K562 (cell line): ENCODE measurements at regions not wholly inside any gene's neighbourhood (a gene's known extent, or its start where the extent isn't known, plus 50 kb on each side); places are given as distances from the start of the nearest gene placed in this dataset.

Source experiments
- ATAC-seq: fragments of 200-7000 bp; cut with Tn5 transposase; 3 replicates; pipeline ENCODE4 v1.9.1; 2020; ENCODE audit warnings: moderate library complexity
- BruUV-seq: library from RNA; stranded (reverse); fragments of 400-500 nt; replicated peaks from 2 replicates; lab custom pipeline; 2021; lab: Mats Ljungman, UMichigan
- CTCF ChIA-PET: fragments of 300-600 bp; formaldehyde crosslinking; extraction: SDS; loops from one replicate; lab custom pipeline; 2021; ENCODE audit warnings: low intra/inter-chr PET ratio; lab: Yijun Ruan, JAX
- POLR2A ChIA-PET: fragments of 300-600, 350-650 bp; sonication (Branson Sonifier 250); formaldehyde crosslinking; extraction: SDS; loops from one replicate; lab custom pipeline; 2021; ENCODE audit warnings: antibody characterized with exemption, inconsistent platforms; lab: Yijun Ruan, JAX
- DNase-seq, 4 experiments: peaks; one replicate each; pipeline versions ENCODE4 v3.0.0 to v3.0.0-alpha.2; 2011 to 2018; ENCODE audit warnings: low spot score in 3 of 4, mixed read lengths in 3 of 4; ENCODE audit errors: extremely low read depth in 1 of 4
- FAIRE-seq: peaks from 2 replicates; lab custom pipeline; 2011; peaks lifted over from hg19 to GRCh38; lab: Jason Lieb, UNC
- H2AFZ ChIP-seq: 2 replicates; pipeline ENCODE4 v1.6.0; 2011; ENCODE audit warnings: low read depth, low read length, control low read depth, inconsistent platforms
- H3K27ac ChIP-seq: fragments of 200-600 bp; 3 replicates; pipeline ENCODE4 v1.8.0; 2011; ENCODE audit warnings: low read depth, mild to moderate bottlenecking, control low read depth, inconsistent platforms, low read length, moderate library complexity, mixed read lengths; ENCODE audit errors: extremely low read depth
- H3K27me3 ChIP-seq, 2 experiments: fragments of 300-600 bp in 1 of 2; 2 replicates in 1 of 2; 3 replicates in 1 of 2; pipeline versions ENCODE4 v1.6.0 to v1.8.0; 2011; ENCODE audit warnings: inconsistent platforms in 2 of 2, low read length in 2 of 2, mild to moderate bottlenecking in 1 of 2, mixed read lengths in 1 of 2, moderate library complexity in 1 of 2; ENCODE audit not compliant: control insufficient read depth in 2 of 2, insufficient read depth in 2 of 2
- H3K36me3 ChIP-seq: fragments of 300-600 bp; 3 replicates; pipeline ENCODE4 v1.8.0; 2011; ENCODE audit warnings: mild to moderate bottlenecking, low read length, inconsistent platforms; ENCODE audit not compliant: control insufficient read depth, insufficient read depth
- H3K4me1 ChIP-seq, 2 experiments: fragments of 200-600 bp in 1 of 2; replicated peaks in 1 of 2; 2 replicates in 1 of 2; 3 replicates in 1 of 2; pipeline versions ENCODE4 v1.5.1 to v1.8.0; 2011; ENCODE audit warnings: inconsistent platforms in 2 of 2, low read length in 2 of 2, mild to moderate bottlenecking in 1 of 2, mixed read lengths in 1 of 2, moderate library complexity in 1 of 2; ENCODE audit not compliant: control insufficient read depth in 2 of 2, insufficient read depth in 2 of 2
- H3K4me2 ChIP-seq: 2 replicates; pipeline ENCODE4 v1.6.1; 2011; ENCODE audit warnings: low read length, control low read depth, inconsistent platforms, mixed read lengths; ENCODE audit not compliant: insufficient read depth
- H3K4me3 ChIP-seq: fragments of 200-600 bp; sonication (generic), shearing (Covaris generic); 2 replicates; pipeline ENCODE4 v1.5.1; 2016; ENCODE audit warnings: control low read depth, inconsistent platforms
- H3K79me2 ChIP-seq: fragments of 200-600 bp; 3 replicates; pipeline ENCODE4 v1.8.0; 2011; ENCODE audit warnings: low read length, inconsistent platforms; ENCODE audit not compliant: control insufficient read depth, insufficient read depth
- H3K9ac ChIP-seq, 2 experiments: 2 replicates each; pipeline versions ENCODE4 v1.6.0 to v1.6.1; 2011; ENCODE audit warnings: low read depth in 2 of 2, low read length in 2 of 2, control low read depth in 1 of 2, inconsistent platforms in 1 of 2, mild to moderate bottlenecking in 1 of 2, mixed read lengths in 1 of 2; ENCODE audit not compliant: insufficient read depth in 1 of 2
- H3K9me1 ChIP-seq: one replicate; pipeline ENCODE4 v1.6.0; 2011; ENCODE audit warnings: inconsistent platforms, mild to moderate bottlenecking, low read length, moderate library complexity; ENCODE audit not compliant: control insufficient read depth, insufficient read depth
- H3K9me3 ChIP-seq: replicated peaks from 2 replicates; pipeline ENCODE4 v1.5.1; 2011; ENCODE audit warnings: low read depth, low read length, inconsistent platforms; ENCODE audit not compliant: control insufficient read depth, insufficient read depth
- H4K20me1 ChIP-seq: replicated peaks from 2 replicates; pipeline ENCODE4 v1.6.1; 2011; ENCODE audit warnings: low read length, inconsistent platforms, mixed read lengths; ENCODE audit not compliant: control insufficient read depth, insufficient read depth
- BRD4 ChIP-seq: fragments of 200-600 bp; sonication (generic); IDR thresholded peaks from 2 replicates; pipeline ENCODE4 v1.6.1; 2017; ENCODE audit warnings: inconsistent platforms
- CTBP1 ChIP-seq: fragments of 450-650 bp; IDR thresholded peaks from 2 replicates; pipeline ENCODE4 v1.6.1; 2016; ENCODE audit warnings: borderline replicate concordance
- KDM5B ChIP-seq: fragments of 200-600 bp; sonication (generic); IDR thresholded peaks from 2 replicates; pipeline ENCODE4 v1.6.1; 2012; ENCODE audit warnings: low read depth, mild to moderate bottlenecking, moderate library complexity, low read length, control low read depth, inconsistent platforms; ENCODE audit not compliant: insufficient replicate concordance
- NR2C1 ChIP-seq, 2 experiments: fragments of 450-650 bp; IDR thresholded peaks; 2 replicates each; pipeline ENCODE4 v1.6.1; 2017; ENCODE audit warnings: mild to moderate bottlenecking in 2 of 2, antibody characterized with exemption in 1 of 2, inconsistent platforms in 1 of 2, missing compliant biosample characterization in 1 of 2, missing genetic modification characterization in 1 of 2
- PTRF ChIP-seq: fragments of 450-650 bp; IDR thresholded peaks from 2 replicates; pipeline ENCODE4 v1.6.1; 2016; ENCODE audit warnings: mild to moderate bottlenecking, missing genetic modification characterization, missing compliant biosample characterization
- RUNX1 ChIP-seq: sonication (generic); IDR thresholded peaks from 2 replicates; pipeline ENCODE4 v1.6.1; 2016; ENCODE audit warnings: antibody characterized with exemption, low read depth
- TBP ChIP-seq: optimal IDR thresholded peaks from 2 replicates; pipeline ENCODE3; 2011; ENCODE audit warnings: low read depth, low read length, improper control_type of control experiment
- TFAM ChIP-seq: fragments of 250-450 bp; sonication (Bioruptor Pico); conservative IDR thresholded peaks from 2 replicates; pipeline ENCODE4 v1.5.0; 2021; ENCODE audit warnings: mild to moderate bottlenecking, moderate library complexity
- WGBS: fragments of 100-300 bp; shearing (Covaris generic); methylation state at CpG from one replicate; pipeline ENCODE4 v1.1.6; 2016; ENCODE audit warnings: low coverage, mixed read lengths; ENCODE audit not compliant: insufficient coverage; ENCODE audit errors: missing lambda C conversion rate; 5-methylcytosine and 5-hydroxymethylcytosine counted together
- in situ Hi-C: fragments of 300-500 bp; cut with MboI; formaldehyde crosslinking; loops from 4 replicates; pipeline ENCODE4 v1.15.0; 2018; ENCODE audit warnings: inconsistent platforms, mixed read lengths
- intact Hi-C: fragments of 100-400 bp; cut with micrococcal nuclease; formaldehyde crosslinking; loops from 2 replicates; pipeline ENCODE4 v1.14.2; 2022
- TF ChIP-seq, protein P1 (sequence below): fragments of 450-650 bp; IDR thresholded peaks from 2 replicates; pipeline ENCODE4 v1.6.1; 2016; ENCODE audit warnings: missing biosample characterization, missing genetic modification characterization
- TF ChIP-seq, protein P2 (sequence below), 2 experiments: fragments of 450-650 bp in 1 of 2; sonication (generic) in 1 of 2; formaldehyde crosslinking in 1 of 2; IDR thresholded peaks; 2 replicates each; pipeline versions ENCODE4 v1.7.1 to v1.9.0; 2016 to 2022; ENCODE audit warnings: inconsistent platforms in 1 of 2, mild to moderate bottlenecking in 1 of 2, missing genetic modification reagents in 1 of 2
- TF ChIP-seq, protein P3 (sequence below): sonication (generic); formaldehyde crosslinking; IDR thresholded peaks from 2 replicates; pipeline ENCODE4 v1.8.1; 2023; ENCODE audit warnings: mild to moderate bottlenecking, missing genetic modification reagents, moderate library complexity

DNA sequence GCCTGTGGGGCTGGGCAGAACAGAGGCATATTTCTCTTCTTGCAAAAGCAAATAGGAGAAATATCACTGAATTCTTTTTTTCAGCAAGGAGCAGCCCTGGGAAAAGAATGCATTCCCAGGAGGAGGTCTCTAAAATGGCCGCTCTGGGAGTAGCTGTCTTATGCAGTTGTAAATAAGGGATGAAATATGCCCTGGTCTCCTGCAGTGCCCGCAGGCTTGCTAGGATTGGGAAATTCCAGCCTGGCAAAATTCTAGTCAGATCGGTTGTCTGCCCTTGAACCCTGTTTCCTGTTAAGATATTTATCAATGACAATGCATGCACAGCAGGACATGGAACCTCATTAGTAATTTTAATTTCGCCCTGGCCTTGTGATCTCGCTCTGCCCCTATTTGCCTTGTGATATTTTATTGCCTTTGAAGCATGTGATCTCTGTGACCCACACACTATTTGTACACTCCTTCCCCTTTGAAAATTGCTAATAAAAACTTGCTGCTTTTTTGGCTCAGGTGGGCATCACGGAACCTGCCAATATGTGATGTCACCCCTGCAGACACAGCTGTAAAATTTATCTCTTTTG, 1993.2 kb downstream of the PCDH9 start:
- Histone ChIP-seq H3K79me2 (no peaks in the 10 kb centered on the region), H3K27ac (no peak overlapping the region), H2AFZ (no peak overlapping the region), H3K4me3 (no peak overlapping the region), H3K9ac (no peak overlapping the region), H3K36me3 (no peaks in the 10 kb centered on the region), H3K4me1 (no peaks in the 10 kb centered on the region), H4K20me1 (no peaks in the 10 kb centered on the region), H3K4me2 (no peak overlapping the region), H3K27me3 (no peaks in the 10 kb centered on the region), H3K9me3 (no peaks in the 10 kb centered on the region), H3K9me1 (no peaks in the 10 kb centered on the region)
- ATAC-seq (no peak), FAIRE-seq (no peak), DNase-seq (no peak)
- intact Hi-C loops, result no loop called here
- POLR2A ChIA-PET, result no interaction called here
- in situ Hi-C loops, result no loop called here
- no TSS peak for BruUV-seq
- 6% methylated on average over 4 of the region's 6 CpGs for WGBS
- CTCF ChIA-PET, result no interaction called here
- no peak for TF ChIP-seq PTRF (tag)
- TF ChIP-seq, protein P1, sequence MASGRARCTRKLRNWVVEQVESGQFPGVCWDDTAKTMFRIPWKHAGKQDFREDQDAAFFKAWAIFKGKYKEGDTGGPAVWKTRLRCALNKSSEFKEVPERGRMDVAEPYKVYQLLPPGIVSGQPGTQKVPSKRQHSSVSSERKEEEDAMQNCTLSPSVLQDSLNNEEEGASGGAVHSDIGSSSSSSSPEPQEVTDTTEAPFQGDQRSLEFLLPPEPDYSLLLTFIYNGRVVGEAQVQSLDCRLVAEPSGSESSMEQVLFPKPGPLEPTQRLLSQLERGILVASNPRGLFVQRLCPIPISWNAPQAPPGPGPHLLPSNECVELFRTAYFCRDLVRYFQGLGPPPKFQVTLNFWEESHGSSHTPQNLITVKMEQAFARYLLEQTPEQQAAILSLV (tag), result no peak
- no peak for TF ChIP-seq NR2C1 (IDR thresholded peaks at IDR 0.05)
- no peak for TF ChIP-seq NR2C1 (tag; IDR thresholded peaks at IDR 0.05)
- no peak for TF ChIP-seq TFAM (CRISPR knock-in tag)
- no peak for TF ChIP-seq TBP
- no peak for TF ChIP-seq RUNX1
- TF ChIP-seq BRD4, result no peak
- TF ChIP-seq, protein P2, sequence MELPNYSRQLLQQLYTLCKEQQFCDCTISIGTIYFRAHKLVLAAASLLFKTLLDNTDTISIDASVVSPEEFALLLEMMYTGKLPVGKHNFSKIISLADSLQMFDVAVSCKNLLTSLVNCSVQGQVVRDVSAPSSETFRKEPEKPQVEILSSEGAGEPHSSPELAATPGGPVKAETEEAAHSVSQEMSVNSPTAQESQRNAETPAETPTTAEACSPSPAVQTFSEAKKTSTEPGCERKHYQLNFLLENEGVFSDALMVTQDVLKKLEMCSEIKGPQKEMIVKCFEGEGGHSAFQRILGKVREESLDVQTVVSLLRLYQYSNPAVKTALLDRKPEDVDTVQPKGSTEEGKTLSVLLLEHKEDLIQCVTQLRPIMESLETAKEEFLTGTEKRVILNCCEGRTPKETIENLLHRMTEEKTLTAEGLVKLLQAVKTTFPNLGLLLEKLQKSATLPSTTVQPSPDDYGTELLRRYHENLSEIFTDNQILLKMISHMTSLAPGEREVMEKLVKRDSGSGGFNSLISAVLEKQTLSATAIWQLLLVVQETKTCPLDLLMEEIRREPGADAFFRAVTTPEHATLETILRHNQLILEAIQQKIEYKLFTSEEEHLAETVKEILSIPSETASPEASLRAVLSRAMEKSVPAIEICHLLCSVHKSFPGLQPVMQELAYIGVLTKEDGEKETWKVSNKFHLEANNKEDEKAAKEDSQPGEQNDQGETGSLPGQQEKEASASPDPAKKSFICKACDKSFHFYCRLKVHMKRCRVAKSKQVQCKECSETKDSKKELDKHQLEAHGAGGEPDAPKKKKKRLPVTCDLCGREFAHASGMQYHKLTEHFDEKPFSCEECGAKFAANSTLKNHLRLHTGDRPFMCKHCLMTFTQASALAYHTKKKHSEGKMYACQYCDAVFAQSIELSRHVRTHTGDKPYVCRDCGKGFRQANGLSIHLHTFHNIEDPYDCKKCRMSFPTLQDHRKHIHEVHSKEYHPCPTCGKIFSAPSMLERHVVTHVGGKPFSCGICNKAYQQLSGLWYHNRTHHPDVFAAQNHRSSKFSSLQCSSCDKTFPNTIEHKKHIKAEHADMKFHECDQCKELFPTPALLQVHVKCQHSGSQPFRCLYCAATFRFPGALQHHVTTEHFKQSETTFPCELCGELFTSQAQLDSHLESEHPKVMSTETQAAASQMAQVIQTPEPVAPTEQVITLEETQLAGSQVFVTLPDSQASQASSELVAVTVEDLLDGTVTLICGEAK (IDR thresholded peaks at IDR 0.05), result no peak
- TF ChIP-seq, protein P2 (CRISPR knock-in tag; IDR thresholded peaks at IDR 0.05), result no peak
- no peak for TF ChIP-seq KDM5B
- TF ChIP-seq, protein P3, sequence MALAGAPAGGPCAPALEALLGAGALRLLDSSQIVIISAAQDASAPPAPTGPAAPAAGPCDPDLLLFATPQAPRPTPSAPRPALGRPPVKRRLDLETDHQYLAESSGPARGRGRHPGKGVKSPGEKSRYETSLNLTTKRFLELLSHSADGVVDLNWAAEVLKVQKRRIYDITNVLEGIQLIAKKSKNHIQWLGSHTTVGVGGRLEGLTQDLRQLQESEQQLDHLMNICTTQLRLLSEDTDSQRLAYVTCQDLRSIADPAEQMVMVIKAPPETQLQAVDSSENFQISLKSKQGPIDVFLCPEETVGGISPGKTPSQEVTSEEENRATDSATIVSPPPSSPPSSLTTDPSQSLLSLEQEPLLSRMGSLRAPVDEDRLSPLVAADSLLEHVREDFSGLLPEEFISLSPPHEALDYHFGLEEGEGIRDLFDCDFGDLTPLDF (CRISPR knock-in tag), result no peak
- no peak for TF ChIP-seq CTBP1
